Skeletal muscle cell (primary cell): ENCODE measurements at regions not wholly inside any gene's neighbourhood (a gene's known extent, or its start where the extent isn't known, plus 50 kb on each side); places are given as distances from the start of the nearest gene placed in this dataset.

Source experiments
- DNase-seq: peaks from one replicate; pipeline ENCODE4 v3.0.0-alpha.2; 2010; ENCODE audit warnings: low read depth
- H3K4me3 ChIP-seq: 2 replicates; pipeline ENCODE4 v1.5.1; 2011; ENCODE audit warnings: low read depth, mild to moderate bottlenecking, control low read depth, low read length, moderate library complexity

GRCh38 chr5:114700823-114701222, 339.0 kb downstream of the KCNN2 start:
- DNase-seq: no peak
- no peak overlapping the region for H3K4me3 ChIP-seq

GRCh38 chr5:114695292-114695904, 333.5 kb downstream of the KCNN2 start:
- H3K4me3 ChIP-seq: no peak overlapping the region
- DNase-seq: no peak

GRCh38 chr5:114686356-114686755, 324.5 kb downstream of the KCNN2 start:
- H3K4me3 ChIP-seq: no peak overlapping the region
- DNase-seq: no peak

GRCh38 chr5:114678778-114679177, 316.9 kb downstream of the KCNN2 start:
- DNase-seq: no peak
- H3K4me3 ChIP-seq: no peak overlapping the region

GRCh38 chr5:114665551-114665950, 303.7 kb downstream of the KCNN2 start:
- no peak for DNase-seq
- no peak overlapping the region for H3K4me3 ChIP-seq

GRCh38 chr5:114660791-114661190, 298.9 kb downstream of the KCNN2 start:
- H3K4me3 ChIP-seq: no peak overlapping the region
- DNase-seq: no peak

- no peak overlapping the region for H3K4me3 ChIP-seq
- DNase-seq: no peak
These were observed 296.3 kb downstream of the KCNN2 start for GRCh38 chr5:114658194-114658593.

GRCh38 chr5:114657342-114658130, 295.7 kb downstream of the KCNN2 start:
- H3K4me3 ChIP-seq: no peak overlapping the region
- DNase-seq: no peak

- no peak overlapping the region for H3K4me3 ChIP-seq
- no peak for DNase-seq
These were observed 288.0 kb downstream of the KCNN2 start for GRCh38 chr5:114649878-114650277.

- no peak overlapping the region for H3K4me3 ChIP-seq
- DNase-seq: no peak
These were observed 287.1 kb downstream of the KCNN2 start for GRCh38 chr5:114648940-114649339.

- no peak for DNase-seq
- H3K4me3 ChIP-seq: no peak overlapping the region
These were observed 282.7 kb downstream of the KCNN2 start for GRCh38 chr5:114644576-114644975.

GRCh38 chr5:114636271-114636670, 274.4 kb downstream of the KCNN2 start:
- no peak for DNase-seq

GRCh38 chr5:114634967-114635901, 273.4 kb downstream of the KCNN2 start:
- no peak for DNase-seq
- H3K4me3 ChIP-seq: no peak overlapping the region

More at GRCh38 chr5:114636271-114636670, 274.4 kb downstream of the KCNN2 start:
- H3K4me3 ChIP-seq: no peak overlapping the region

GRCh38 chr5:114634517-114634916, 272.6 kb downstream of the KCNN2 start:
- H3K4me3 ChIP-seq: no peak overlapping the region
- no peak for DNase-seq

- no peak overlapping the region for H3K4me3 ChIP-seq
- peak; percentile 3 for DNase-seq
These were observed 250.5 kb downstream of the KCNN2 start for GRCh38 chr5:114612406-114612805.

GRCh38 chr5:114581136-114581535, 219.3 kb downstream of the KCNN2 start:
- no peak for DNase-seq
- H3K4me3 ChIP-seq: no peak overlapping the region

GRCh38 chr5:114565871-114566270, 204.0 kb downstream of the KCNN2 start:
- no peak overlapping the region for H3K4me3 ChIP-seq
- no peak for DNase-seq

- no peak for DNase-seq
- H3K4me3 ChIP-seq: no peak overlapping the region
These were observed 203.3 kb downstream of the KCNN2 start for GRCh38 chr5:114565139-114565538.

- no peak overlapping the region for H3K4me3 ChIP-seq
- no peak for DNase-seq
These were observed 199.5 kb downstream of the KCNN2 start for GRCh38 chr5:114561415-114561814.
